HG03159 (cell line): ENCODE measurements at regions not wholly inside any gene's neighbourhood (a gene's known extent, or its start where the extent isn't known, plus 50 kb on each side); places are given as distances from the start of the nearest gene placed in this dataset.

ENCODE experiments used
- ATAC-seq: cut with Tn5 transposase; IDR thresholded peaks from one replicate; pipeline ENCODE4 v1.9.1; 2021; ENCODE audit warnings: mild to moderate bottlenecking, moderate library complexity; ENCODE audit not compliant: unreplicated experiment

DNA sequence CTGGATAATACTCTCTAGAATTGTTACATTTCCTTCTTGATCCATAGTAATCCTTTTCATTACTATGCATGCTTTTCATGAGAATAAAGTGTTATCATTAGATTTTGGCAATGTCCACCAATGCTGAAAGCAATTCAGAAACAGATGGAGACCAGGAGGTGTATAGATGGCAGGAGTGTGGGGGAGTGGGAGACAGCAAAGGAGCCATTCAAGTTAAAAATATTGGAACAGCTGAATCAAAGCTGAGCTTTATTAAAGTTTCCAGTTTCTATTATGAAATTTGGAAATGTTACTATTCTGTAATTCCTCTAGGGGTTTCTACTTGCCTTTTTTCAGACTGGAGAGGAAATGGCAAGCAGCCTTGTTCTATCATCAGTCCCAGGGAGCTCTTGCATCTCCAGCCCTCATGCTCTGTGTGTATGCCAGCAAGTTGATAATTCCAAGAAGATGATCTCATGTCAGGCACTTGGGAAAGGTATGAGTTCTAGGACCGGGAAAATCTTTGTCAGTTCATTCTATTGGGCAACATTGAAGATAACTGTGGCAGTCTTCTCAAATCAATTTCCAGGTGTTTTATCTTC, 228.0 kb downstream of the CD109 start:
- ATAC-seq, result no peak

DNA sequence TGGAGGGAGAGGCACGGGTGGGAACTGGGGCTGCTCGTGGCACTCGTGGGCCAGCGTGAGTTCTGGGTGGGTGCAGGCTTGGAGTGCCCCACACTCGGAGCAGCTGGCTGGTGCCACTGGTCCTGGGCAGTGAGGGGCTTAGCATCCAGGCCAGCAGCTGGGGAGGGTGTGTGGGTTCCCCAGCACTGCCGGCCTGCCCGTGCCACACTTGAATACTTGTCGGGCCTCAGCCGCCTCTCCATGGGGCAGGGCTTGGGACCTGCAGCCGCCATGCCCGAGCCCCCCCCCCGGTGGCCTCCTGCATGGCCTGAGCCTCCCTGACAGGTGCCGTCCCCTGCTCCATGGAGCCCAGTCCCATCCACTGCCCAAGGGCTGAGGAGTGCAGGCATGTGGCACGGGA, 207.2 kb downstream of the CD109 start:
- ATAC-seq, result no peak

DNA sequence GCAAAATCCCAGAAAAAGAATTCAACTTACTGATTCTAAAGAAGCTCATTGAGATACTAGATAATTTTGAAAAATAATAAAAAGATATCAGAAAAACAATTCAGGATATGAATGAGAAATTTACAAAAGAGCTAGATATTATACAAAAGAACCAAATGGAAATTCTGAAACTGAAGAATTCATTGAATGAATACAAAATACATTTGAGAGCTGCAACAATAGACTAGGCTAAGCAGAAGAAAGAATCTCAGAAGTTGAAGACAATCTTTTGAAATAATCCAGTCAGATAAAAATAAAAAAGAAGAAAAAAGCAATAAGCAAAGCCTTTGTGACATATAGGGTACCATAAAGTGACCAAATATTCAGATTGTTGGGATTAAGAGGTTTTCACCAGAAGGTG, 206.0 kb downstream of the CD109 start:
- ATAC-seq, result no peak

DNA sequence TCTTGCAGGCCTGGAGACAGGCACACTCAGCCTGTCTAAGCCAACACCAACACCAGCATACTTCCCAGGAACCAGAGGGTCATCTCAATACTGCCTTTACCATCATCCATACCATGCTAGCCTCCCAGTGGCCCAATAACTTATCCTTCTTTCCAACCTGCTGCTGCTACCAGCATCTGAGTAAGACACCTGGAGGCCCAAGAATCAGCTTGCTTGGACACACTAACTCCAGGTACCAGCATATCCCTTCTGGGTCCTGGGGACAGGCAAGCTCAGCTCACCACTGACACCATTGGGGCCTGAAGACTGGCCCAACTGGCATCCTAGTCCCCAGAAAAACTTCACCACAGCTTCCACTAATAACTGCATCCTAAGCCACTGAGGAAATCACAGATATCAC, 205.3 kb downstream of the CD109 start:
- no peak for ATAC-seq

DNA sequence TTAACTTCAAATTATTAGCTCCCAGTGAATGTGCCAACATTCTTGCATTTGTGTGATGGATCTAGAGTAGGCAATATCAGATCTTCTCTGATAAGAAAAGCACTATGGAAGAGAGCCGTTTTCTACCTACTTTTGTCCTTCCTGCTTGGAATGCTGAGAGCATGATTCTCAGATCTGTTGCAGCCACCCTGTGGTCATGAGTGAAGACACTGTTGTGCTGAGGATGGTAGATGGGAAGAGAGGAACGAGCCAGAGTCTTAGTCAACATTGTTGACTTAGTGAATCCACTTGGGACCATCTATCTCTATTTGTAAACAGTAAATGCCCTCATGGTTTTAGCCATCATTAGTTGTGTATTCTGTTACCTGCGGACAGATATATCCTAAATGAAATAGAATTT, 202.6 kb downstream of the CD109 start:
- no peak for ATAC-seq

DNA sequence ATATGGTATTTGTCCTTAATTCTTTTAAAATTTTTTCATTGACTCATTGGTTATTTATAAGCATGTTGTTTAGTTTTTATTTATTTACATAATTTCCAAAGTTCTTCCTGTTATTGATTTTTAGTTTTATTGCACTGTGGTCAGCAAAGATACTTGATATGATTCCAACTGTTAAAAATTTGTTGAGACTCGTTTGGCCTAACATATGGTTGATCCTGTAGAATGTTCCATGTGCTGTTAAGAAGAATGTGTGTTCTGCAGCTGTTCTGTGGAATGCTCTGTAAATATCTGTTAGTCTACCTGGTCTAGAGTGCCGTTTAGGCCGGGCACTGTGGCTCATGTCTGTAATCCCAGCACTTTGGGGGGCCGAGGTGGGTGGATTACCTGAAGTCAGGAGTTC, 197.7 kb downstream of the CD109 start:
- ATAC-seq, result no peak

- no peak for ATAC-seq
These were observed 192.0 kb downstream of the CD109 start for GRCh38 chr6:73888050-73888449.

DNA sequence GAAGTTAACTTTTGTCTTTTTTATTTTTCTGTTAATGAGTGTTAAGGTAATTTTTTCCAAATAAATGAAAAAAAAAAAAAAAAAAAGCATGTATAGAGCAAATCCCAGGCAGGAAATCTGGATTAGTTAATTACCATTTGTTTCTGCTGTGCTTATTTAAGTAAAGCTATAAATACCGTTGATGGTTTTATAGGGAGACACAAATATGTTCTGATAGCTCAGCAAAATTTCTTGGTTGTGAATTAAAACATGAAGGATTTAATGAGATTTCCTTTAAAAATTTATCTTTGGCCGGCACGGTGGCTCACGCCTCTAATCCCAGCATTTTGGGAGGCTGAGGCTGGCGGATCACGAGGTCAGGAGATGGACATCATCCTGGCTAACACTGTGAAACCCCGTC, 189.4 kb downstream of the CD109 start:
- ATAC-seq, result no peak

DNA sequence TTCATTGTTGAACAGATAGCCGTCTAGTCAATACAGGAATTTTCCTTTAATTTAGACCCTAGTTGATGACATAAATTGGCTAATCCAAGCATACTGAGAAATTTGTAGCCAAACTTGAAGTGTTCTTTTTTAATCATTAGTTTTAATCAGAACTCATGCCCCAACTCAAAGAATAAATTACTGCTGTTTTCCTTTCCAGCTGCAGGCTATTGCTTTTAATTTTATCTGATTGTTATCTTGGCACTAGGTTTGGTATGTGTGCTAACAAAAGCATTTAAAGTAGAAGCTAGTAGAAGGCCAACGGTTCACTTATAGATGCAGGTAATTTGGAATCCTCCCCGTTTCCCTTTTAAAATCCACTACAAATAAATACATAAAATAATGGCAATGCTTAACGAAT, 188.5 kb downstream of the CD109 start:
- no peak for ATAC-seq

DNA sequence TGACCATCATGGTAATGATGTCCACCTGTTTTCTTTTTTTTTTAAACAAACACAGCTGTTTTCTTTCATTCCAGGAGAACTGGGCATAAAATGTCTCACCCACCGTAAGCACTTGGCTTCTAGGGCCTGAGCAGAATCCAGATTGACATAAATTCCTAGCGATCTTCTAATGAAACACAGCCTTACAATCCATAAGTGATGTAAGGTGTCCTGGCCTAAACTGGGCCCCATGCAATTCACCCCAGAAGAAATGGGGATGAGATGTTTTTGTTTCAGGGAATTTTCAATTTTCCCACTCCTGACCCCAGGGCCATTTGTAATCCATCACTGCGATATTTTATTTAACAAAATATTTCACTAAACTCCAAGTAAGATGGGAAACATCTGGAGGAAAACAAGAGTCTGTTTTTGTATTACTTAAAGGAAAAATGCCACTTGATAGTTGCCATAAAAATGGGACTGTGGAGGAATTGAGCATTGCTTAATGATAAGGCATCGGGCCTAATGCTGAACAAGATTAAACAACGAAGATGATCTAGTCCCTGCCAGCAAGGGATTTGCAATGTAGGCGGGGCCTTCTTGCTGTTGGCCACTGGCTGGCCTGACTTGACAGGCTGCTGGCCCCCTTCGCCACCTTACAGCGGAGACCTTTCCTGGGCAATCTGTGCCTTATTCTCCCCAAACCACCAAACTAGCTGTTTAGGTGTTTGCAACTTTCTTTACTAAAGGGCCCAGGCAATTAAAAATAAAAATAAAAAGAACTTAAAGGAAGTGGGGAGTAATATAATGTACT, 183.7 kb downstream of the CD109 start:
- no peak for ATAC-seq

DNA sequence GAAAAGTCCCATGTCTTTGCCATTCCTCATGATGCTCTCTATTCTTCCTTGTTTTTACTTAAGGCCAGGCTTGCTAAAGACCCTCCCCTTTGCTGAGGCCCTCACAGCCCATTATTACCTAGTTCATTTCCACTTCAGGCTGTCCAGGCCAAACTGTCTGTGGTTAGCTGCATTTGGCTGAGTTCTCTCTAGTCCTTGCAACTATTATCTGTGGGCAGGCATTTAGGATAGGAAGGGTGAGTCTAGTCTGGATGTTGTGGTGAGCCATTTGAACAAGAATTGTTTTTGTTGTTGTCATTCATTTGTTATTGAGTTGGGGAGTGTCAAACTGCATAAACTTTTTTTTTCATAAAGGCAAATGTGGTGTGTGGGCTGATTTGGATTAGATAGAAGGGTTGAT, 182.4 kb downstream of the CD109 start:
- no peak for ATAC-seq
